Duodenal mucosa (tissue), 2 donors: ENCODE measurements at regions not wholly inside any gene's neighbourhood (a gene's known extent, or its start where the extent isn't known, plus 50 kb on each side); places are given as distances from the start of the nearest gene placed in this dataset.

Experiments
- H3K27ac ChIP-seq: one replicate; pipeline ENCODE4 v1.7.0; 2013; ENCODE audit warnings: low read depth, low read length
- H3K27me3 ChIP-seq, 2 donors: one replicate each; pipeline ENCODE4 v1.7.0; 2013; ENCODE audit warnings: low read length in 2 of 2, control low read depth in 1 of 2; ENCODE audit not compliant: insufficient read depth in 2 of 2, control insufficient read depth in 1 of 2
- H3K36me3 ChIP-seq, 2 donors: one replicate each; pipeline ENCODE4 v1.7.0; 2013; ENCODE audit warnings: low read length in 2 of 2, control low read depth in 1 of 2; ENCODE audit not compliant: insufficient read depth in 2 of 2, control insufficient read depth in 1 of 2
- H3K4me1 ChIP-seq, 2 donors: one replicate each; pipeline ENCODE4 v1.7.0; 2013; ENCODE audit warnings: low read length in 2 of 2, control low read depth in 1 of 2; ENCODE audit not compliant: insufficient read depth in 2 of 2, control insufficient read depth in 1 of 2
- H3K4me3 ChIP-seq, 2 donors: one replicate each; pipeline ENCODE4 v1.7.0; 2013; ENCODE audit warnings: low read length in 2 of 2, low read depth in 1 of 2
- H3K9ac ChIP-seq, 2 donors: one replicate each; pipeline ENCODE4 v1.7.0; 2013; ENCODE audit warnings: low read length in 2 of 2, low read depth in 1 of 2
- H3K9me3 ChIP-seq, 2 donors: one replicate each; pipeline ENCODE4 v1.7.0; 2013; ENCODE audit warnings: low read length in 2 of 2, control low read depth in 1 of 2; ENCODE audit not compliant: control insufficient read depth in 1 of 2

DNA sequence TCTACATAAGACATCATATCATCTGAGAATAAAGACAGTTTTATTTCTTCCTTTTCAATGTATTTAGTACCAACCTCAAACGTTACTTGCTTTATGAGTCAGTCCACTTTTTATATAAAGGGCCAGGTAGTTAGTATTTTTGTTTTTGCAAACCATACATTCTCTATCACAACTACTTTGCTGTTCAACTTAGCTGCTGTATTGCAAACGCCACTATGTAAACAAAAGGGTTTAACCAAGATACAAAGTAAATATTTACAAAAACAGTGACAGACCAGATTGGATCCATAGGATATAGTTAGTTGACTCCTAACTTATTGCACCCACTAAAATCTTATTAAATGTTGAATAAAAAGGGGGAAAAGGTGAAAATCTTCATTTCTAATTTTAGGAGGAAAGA, 87.7 kb upstream of the FOXG1 start:
- H3K4me1 ChIP-seq: no peaks in the 10 kb centered on the region
- H3K9me3 ChIP-seq: peaks cover 0 to 3% of the 10 kb centered on the region in 2 donors
- no peak overlapping the region for H3K4me3 ChIP-seq
- no peak overlapping the region for H3K9ac ChIP-seq
- no peaks in the 10 kb centered on the region for H3K27me3 ChIP-seq
- no peak overlapping the region for H3K27ac ChIP-seq
- no peaks in the 10 kb centered on the region for H3K36me3 ChIP-seq

- Histone ChIP-seq H3K9me3 (peaks cover 0 to 3% of the 10 kb centered on the region in 2 donors), H3K27me3 (no peaks in the 10 kb centered on the region), H3K36me3 (no peaks in the 10 kb centered on the region), H3K27ac (no peak overlapping the region), H3K4me3 (no peak overlapping the region), H3K4me1 (no peaks in the 10 kb centered on the region), H3K9ac (no peak overlapping the region)
These were observed 84.9 kb upstream of the FOXG1 start for GRCh38 chr14:28681681-28682080.

- no peak overlapping the region for H3K27ac ChIP-seq
- no peak overlapping the region for H3K4me3 ChIP-seq
- no peaks in the 10 kb centered on the region for H3K4me1 ChIP-seq
- no peaks in the 10 kb centered on the region for H3K36me3 ChIP-seq
- H3K9ac ChIP-seq: no peak overlapping the region
- H3K9me3 ChIP-seq: no peaks in the 10 kb centered on the region
- H3K27me3 ChIP-seq: no peaks in the 10 kb centered on the region
These were observed 76.4 kb upstream of the FOXG1 start for GRCh38 chr14:28690029-28690692.

DNA sequence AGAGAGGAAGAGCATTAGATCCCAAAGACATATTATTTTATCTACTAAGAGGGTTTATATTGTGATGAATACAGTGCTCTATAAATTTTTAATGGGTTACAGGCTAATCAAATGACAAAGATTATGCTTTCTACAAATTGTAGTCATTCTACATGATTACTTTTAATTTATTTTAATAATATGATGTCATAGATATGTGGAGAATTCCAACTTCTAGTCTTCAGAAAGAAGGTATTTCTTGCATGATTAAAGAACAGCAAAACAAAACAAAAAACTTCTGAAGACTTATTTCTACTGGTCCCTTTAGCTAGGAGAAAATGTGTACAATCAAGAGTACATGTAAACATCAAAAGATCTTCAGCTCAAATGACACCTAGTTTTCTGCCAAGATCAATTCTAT, 71.5 kb upstream of the FOXG1 start:
- no peaks in the 10 kb centered on the region for H3K4me1 ChIP-seq
- no peak overlapping the region for H3K9ac ChIP-seq
- no peaks in the 10 kb centered on the region for H3K36me3 ChIP-seq
- no peak overlapping the region for H3K27ac ChIP-seq
- H3K9me3 ChIP-seq: peaks cover 0 to 10% of the 10 kb centered on the region in 2 donors
- H3K4me3 ChIP-seq: no peak overlapping the region
- no peaks in the 10 kb centered on the region for H3K27me3 ChIP-seq

GRCh38 chr14:28701733-28702132, 64.9 kb upstream of the FOXG1 start:
- Histone ChIP-seq H3K36me3 (no peaks in the 10 kb centered on the region), H3K27me3 (no peaks in the 10 kb centered on the region), H3K9me3 (peaks cover 0 to 7% of the 10 kb centered on the region in 2 donors), H3K9ac (no peak overlapping the region), H3K4me1 (no peaks in the 10 kb centered on the region), H3K4me3 (no peak overlapping the region), H3K27ac (no peak overlapping the region)

GRCh38 chr14:28703482-28703881, 63.1 kb upstream of the FOXG1 start:
- Histone ChIP-seq H3K36me3 (no peaks in the 10 kb centered on the region), H3K27me3 (no peaks in the 10 kb centered on the region), H3K4me3 (no peak overlapping the region), H3K27ac (no peak overlapping the region), H3K4me1 (no peaks in the 10 kb centered on the region), H3K9ac (no peak overlapping the region), H3K9me3 (no peaks in the 10 kb centered on the region)

DNA sequence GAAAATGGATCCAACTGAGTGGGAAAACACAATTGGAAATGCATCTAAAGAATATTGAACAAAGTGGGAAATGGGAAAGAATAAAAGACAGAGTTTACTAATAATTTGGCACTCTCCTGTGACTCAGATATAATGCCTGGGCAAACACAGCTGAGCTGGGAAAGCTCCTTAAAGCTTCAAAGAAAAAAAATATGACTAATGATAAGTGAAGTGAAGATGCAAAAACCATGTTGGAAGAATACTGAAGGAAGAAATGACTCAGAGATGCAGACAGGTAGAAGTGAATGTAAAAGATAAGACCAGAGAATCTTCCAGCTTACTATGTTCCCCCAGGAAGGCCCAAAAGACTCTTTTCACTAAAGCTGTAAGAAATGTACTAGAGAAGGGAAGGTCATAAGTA, 62.4 kb upstream of the FOXG1 start:
- H3K36me3 ChIP-seq: no peaks in the 10 kb centered on the region
- no peaks in the 10 kb centered on the region for H3K27me3 ChIP-seq
- no peak overlapping the region for H3K4me3 ChIP-seq
- H3K9ac ChIP-seq: no peak overlapping the region
- H3K9me3 ChIP-seq: no peaks in the 10 kb centered on the region
- H3K27ac ChIP-seq: no peak overlapping the region
- no peaks in the 10 kb centered on the region for H3K4me1 ChIP-seq

- H3K4me1 ChIP-seq: no peaks in the 10 kb centered on the region
- H3K27ac ChIP-seq: no peak overlapping the region
- no peak overlapping the region for H3K4me3 ChIP-seq
- H3K36me3 ChIP-seq: no peaks in the 10 kb centered on the region
- H3K9me3 ChIP-seq: peaks cover 2 to 6% of the 10 kb centered on the region in 2 donors
- no peak overlapping the region for H3K9ac ChIP-seq
- H3K27me3 ChIP-seq: no peaks in the 10 kb centered on the region
These were observed 58.8 kb upstream of the FOXG1 start for GRCh38 chr14:28707814-28708213.

DNA sequence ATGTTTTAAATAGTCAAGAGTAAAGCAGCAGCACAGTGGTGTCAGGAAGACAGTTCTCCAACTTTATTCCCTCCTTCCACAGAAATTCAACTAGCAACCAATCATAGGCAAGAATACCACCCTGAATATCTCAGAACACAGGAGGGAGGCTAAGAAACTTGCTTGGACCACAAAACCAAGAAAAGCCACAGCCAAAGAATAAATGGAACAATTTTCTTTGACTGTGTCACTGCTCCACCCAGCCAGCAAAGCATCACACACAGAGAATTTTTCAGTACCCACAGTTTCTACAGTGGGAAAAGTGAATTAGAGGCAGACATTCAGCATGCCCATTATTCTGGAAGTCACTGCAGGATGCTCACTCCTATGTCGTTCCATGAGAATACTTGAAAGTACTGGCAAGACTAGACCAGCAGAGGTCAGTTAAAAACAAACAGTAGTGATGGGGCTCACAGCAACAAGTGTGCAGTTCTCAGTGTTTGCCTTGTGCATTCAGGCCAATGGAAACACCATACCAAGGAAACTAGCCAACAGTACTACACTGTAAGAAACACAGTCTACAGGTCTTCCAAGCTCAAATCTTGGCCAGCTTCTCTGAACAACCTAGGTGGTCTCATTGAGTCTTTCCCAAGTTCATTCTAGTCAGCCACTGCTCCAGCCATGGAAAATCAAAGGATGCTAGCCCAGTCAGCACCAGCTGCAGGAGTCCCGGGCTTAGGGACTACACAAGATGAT, 56.8 kb upstream of the FOXG1 start:
- Histone ChIP-seq H3K9me3 (peaks cover 2 to 6% of the 10 kb centered on the region in 2 donors), H3K36me3 (no peaks in the 10 kb centered on the region), H3K4me1 (no peaks in the 10 kb centered on the region), H3K27ac (no peak overlapping the region), H3K9ac (no peak overlapping the region), H3K27me3 (no peaks in the 10 kb centered on the region), H3K4me3 (no peak overlapping the region)
